MM.1S (cell line): ENCODE measurements at regions not wholly inside any gene's neighbourhood (a gene's known extent, or its start where the extent isn't known, plus 50 kb on each side); places are given as distances from the start of the nearest gene placed in this dataset.

Experiments
- EZH2 ChIP-seq: fragments of 300-600 bp; sonication (generic); optimal IDR thresholded peaks from 2 replicates; pipeline ENCODE3; 2017; ENCODE audit warnings: low read depth, mild to moderate bottlenecking, antibody characterized with exemption, low read length, mixed read lengths
- TF ChIP-seq, protein P1 (sequence below): fragments of 300-600 bp; sonication (generic); IDR thresholded peaks from 2 replicates; pipeline ENCODE4 v1.5.1; 2016; ENCODE audit warnings: antibody characterized with exemption, low read length, mixed read lengths

DNA sequence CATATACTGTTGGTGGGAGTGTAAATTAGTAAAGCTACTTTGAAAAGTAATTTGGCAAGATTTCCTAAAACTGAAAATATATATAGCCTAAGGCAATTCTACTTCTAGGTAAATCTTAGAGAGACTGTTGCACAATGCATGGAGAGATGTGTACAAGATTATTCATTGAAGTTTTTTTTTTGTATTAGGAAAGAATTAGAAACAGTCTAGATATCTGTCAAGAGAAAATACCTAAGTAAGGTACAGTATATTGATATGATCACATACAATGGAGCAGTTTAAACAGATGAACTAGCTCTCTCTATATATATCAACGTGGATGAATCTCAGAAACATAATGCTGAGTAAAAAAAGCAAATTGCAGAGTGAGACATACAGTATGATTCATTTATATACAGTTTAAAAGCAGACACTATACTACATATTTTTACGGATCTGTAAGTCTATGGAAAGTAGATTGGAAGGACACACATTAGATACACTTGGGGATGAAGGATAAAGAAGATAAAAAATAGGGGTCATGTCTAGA is 59.3 kb upstream of the ACVR1 start:
- TF ChIP-seq, protein P1, sequence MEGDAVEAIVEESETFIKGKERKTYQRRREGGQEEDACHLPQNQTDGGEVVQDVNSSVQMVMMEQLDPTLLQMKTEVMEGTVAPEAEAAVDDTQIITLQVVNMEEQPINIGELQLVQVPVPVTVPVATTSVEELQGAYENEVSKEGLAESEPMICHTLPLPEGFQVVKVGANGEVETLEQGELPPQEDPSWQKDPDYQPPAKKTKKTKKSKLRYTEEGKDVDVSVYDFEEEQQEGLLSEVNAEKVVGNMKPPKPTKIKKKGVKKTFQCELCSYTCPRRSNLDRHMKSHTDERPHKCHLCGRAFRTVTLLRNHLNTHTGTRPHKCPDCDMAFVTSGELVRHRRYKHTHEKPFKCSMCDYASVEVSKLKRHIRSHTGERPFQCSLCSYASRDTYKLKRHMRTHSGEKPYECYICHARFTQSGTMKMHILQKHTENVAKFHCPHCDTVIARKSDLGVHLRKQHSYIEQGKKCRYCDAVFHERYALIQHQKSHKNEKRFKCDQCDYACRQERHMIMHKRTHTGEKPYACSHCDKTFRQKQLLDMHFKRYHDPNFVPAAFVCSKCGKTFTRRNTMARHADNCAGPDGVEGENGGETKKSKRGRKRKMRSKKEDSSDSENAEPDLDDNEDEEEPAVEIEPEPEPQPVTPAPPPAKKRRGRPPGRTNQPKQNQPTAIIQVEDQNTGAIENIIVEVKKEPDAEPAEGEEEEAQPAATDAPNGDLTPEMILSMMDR = no peak
- no peak for TF ChIP-seq EZH2
